GM21786 (cell line): ENCODE measurements at regions not wholly inside any gene's neighbourhood (a gene's known extent, or its start where the extent isn't known, plus 50 kb on each side); places are given as distances from the start of the nearest gene placed in this dataset.

ENCODE experiments used
- ATAC-seq: cut with Tn5 transposase; IDR thresholded peaks from one replicate; pipeline ENCODE4 v1.9.1; 2021; ENCODE audit not compliant: unreplicated experiment

- no peak for ATAC-seq
Measured at GRCh38 chr2:128399690-128400291, 81.1 kb upstream of the HS6ST1 start.

GRCh38 chr2:128401680-128402079 lies 83.0 kb upstream of the HS6ST1 start:
- no peak for ATAC-seq

- ATAC-seq: no peak
Measured at GRCh38 chr2:128402911-128403670, 84.4 kb upstream of the HS6ST1 start.

GRCh38 chr2:128403814-128404708 lies 85.4 kb upstream of the HS6ST1 start:
- no peak for ATAC-seq

- ATAC-seq: no peak
Measured at GRCh38 chr2:128404709-128405466, 86.2 kb upstream of the HS6ST1 start.

- no peak for ATAC-seq
Measured at GRCh38 chr2:128405467-128405900, 86.8 kb upstream of the HS6ST1 start.

GRCh38 chr2:128405981-128406613 lies 87.4 kb upstream of the HS6ST1 start:
- ATAC-seq: no peak

GRCh38 chr2:128406736-128407554 lies 88.3 kb upstream of the HS6ST1 start:
- no peak for ATAC-seq

- no peak for ATAC-seq
Measured at GRCh38 chr2:128408349-128409305, 90.0 kb upstream of the HS6ST1 start.

- ATAC-seq: no peak
Measured at GRCh38 chr2:128409326-128410034, 90.8 kb upstream of the HS6ST1 start.

- no peak for ATAC-seq
Measured at GRCh38 chr2:128410035-128410757, 91.5 kb upstream of the HS6ST1 start.

- no peak for ATAC-seq
Measured at GRCh38 chr2:128410758-128411215, 92.1 kb upstream of the HS6ST1 start.

- ATAC-seq: no peak
Measured at GRCh38 chr2:128411431-128411830, 92.8 kb upstream of the HS6ST1 start.

GRCh38 chr2:128412181-128412871 lies 93.7 kb upstream of the HS6ST1 start:
- ATAC-seq: no peak

- ATAC-seq: no peak
Measured at GRCh38 chr2:128413014-128413717, 94.5 kb upstream of the HS6ST1 start.
